KBM-7 (cell line): ENCODE measurements at regions not wholly inside any gene's neighbourhood (a gene's known extent, or its start where the extent isn't known, plus 50 kb on each side); places are given as distances from the start of the nearest gene placed in this dataset.

Experiments
- DNase-seq: peaks from one replicate; pipeline ENCODE4 v3.0.0-alpha.2; 2015
- in situ Hi-C: fragments of 300-500 bp; cut with MboI; formaldehyde crosslinking; loops from 2 replicates; pipeline ENCODE4 v1.14.3; 2020; ENCODE audit warnings: low sequenced_read_pairs, low pct_unique_long_range_greater_than_20kb, mixed read lengths

DNA sequence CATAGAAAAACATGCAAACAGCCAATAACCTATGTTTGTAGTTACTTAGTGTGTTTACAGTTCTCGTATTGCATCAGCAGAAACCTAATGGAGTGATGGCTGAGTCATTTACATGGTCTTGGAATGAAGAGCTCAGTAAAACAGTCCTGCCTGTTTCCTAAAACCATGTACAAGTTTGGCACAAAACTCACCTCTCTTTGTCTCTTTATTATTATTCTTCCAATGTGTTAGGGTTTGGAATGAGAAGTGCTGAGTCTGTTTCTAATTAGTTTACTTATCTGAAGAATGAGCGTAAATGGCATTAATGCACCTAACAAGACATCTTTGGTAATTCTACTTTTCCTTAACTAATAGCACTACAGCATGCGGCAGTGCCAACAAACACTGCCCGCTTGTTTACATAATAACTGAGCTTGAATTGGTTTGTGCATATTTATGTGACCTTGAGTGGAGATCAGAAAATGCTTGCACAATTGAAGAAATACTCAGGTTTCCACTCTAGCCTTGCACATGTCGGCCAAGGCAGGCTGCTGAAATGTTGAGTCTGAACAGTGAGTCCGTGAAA is 385.4 kb upstream of the SEMA6D start:
- in situ Hi-C loops = no loop called here
- no peak for DNase-seq

DNA sequence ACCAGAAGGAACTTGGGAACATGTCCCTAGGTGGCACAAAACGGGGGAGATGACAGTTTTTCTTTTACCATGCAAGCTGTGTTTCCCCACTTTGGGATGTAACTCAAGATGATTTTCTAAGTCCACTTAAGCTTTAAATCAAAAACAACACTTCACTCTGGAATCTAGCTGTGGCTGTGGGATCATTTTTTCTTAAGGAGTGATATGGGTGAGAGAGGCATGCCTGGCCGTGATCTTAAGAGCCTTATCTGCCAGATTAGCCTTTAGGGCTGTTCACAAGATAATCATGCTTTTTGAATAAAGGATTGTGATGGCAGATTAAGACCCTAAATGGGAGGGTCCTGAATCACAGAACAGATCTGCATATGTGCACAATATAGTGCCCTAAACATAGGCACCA is 384.8 kb upstream of the SEMA6D start:
- no peak for DNase-seq
- in situ Hi-C loops = no loop called here

DNA sequence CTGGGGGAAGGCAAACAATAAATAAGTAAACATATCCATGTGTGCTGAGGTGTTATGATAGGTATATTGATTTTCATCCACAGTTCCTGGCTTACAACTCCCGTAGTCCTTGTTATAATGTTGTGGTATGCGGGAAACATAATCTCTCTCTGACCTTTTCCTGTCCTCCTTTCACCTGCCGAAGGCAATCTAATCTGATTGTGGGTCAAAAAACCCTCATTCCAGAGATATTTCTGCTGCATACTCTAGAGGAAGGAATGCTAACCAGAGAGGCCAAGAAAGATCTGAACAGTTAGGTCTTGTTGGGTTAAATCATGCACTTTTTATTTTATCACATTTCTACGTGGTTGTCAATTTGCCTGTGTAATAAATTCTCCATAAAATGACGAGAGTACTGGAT is 383.6 kb upstream of the SEMA6D start:
- no peak for DNase-seq
- in situ Hi-C loops = no loop called here

DNA sequence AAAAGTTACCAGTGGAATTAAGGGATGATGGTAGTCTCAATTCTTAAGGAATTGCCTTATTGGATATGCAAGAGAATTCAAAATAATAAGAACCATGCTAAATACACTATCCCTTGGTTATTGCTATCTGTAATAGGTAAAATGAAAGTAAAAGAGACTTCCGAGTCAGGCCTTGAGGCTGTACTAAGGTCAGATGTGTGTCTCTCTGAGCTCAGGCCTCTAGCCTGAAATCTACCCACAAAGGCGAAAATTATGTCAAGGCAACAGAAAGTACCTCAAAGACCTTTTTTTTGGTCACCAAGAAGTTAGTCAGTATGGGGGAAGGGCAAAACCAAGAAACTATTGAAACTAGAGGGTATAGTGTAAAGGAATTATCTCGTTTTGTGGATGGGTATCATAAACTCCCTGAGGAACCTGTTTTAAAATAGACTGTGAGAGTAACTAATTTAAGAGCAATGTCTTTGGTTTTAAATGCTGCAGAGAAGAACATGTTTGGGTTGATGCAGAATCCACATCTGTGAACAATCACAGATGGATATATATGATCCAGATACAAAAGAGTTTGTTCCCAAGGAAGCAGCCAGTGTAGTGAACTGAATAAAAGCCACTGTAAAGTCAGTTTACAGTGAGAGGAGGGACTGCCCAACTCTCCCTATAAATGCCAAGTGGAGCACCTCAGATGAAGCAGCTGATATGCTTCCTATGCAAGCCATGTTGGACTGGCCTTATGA is 382.3 kb upstream of the SEMA6D start:
- DNase-seq = no peak
- in situ Hi-C loops = no loop called here

DNA sequence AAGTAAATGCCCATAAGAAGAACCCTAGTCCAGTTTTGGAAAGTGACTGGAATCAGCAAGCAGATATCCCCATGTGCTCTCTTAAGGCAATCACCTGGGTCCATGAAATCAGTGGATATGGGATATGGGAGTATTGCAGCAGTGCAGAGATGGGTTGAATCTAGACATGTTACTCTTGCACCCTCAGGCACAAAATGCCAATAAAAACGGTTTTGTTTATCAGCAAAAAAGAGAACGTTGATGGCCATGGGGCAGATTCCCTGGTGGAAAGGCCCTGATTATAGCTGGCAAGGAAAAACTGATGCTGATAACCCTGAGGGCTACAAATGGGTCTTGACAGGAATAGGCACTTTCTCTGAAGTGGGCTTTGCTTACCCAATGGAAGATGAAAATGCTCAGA is 380.2 kb upstream of the SEMA6D start:
- no peak for DNase-seq
- in situ Hi-C loops = no loop called here

DNA sequence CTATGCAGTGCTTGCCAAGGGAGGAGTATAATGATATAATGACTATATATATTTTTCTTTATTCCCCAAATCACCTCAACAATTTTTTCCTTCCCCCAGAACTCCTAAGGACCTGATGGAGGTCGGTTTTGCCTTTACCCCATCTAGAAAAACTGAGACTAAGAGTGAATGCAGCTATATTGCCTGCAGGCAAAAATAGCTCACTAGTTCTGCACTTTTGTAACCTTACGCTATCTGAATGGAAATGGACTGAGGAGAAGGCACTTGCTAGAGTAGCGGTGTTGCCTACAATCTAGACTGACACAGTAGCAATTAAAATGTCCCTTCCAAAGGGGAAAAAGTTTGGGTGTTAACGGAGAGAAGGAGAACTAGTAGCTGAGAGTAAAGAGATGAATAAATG is 379.5 kb upstream of the SEMA6D start:
- no peak for DNase-seq
- in situ Hi-C loops = no loop called here

DNA sequence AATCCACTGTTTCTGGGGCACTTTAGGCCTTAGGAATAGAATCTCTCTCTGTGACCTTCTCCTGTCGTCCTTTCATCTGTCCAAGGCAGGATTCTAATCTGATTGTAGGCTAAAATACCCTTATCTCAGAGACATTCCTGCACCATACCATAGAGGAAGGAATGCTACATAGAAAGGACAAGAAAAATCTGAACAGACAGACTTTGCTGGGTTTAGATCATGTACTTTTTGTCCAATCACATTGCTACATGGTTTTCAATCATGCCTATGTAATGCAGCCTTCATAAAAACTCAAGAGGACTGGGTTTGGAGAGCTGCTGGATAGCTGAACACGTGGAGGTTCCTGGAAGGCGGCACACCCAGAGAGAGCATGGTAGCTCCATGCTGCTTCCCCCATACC is 378.5 kb upstream of the SEMA6D start:
- in situ Hi-C loops = no loop called here
- no peak for DNase-seq

DNA sequence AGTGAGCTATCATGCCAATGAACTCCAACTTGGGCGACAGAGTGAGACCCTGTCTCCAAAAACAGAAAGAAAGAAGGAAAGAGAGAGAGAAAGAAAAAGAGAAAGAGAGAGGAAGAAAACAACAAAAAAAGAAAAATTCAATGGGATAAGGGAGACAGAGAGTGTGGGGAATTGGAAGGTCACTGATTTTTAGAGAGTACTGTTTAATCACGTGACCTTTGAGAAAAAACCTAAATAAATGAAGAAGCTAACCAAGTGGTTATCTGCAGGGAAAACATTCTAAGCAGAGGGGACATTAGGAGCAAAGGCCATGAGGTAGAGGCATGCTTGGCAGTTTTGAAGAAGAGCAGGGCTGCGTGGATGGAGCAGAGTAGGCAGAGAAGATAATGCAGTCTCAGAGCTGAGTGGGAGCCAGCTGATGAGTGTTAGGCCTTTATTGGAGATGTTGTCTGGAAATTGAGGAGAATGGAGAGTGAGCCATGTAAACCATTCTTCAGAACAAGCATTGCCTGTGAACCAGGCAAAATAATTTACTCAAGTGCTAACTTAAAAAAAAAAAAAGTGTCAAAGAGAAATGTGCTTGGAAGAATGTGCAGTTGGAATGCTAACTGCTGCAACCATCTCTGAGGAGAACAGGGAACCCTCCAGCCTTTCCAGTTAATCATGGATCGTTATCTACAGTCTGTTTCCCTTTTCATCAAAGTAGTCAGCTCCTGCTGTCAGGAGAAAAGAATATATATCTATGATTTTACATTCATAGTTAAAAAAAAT is 377.3 kb upstream of the SEMA6D start:
- in situ Hi-C loops = no loop called here

DNA sequence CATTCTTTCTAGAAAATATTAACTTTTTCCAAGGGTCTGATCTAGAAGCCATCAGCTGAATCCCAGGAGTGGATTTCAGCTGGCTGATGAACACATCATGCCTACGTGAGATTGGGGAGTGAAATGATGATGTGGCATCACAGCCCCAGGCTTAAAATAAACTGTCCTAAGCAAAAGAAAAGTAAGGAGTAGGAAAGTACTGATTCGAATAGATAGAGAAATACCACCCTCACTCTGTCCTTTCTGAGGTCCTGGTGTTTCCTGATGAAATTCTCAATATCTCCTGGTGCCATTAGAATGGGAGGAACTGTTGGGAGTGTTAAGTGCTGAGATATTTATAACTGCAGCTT is 376.8 kb upstream of the SEMA6D start:
- in situ Hi-C loops = no loop called here
- no peak for DNase-seq

More for the DNA sequence above, 377.3 kb upstream of the SEMA6D start:
- no peak for DNase-seq

DNA sequence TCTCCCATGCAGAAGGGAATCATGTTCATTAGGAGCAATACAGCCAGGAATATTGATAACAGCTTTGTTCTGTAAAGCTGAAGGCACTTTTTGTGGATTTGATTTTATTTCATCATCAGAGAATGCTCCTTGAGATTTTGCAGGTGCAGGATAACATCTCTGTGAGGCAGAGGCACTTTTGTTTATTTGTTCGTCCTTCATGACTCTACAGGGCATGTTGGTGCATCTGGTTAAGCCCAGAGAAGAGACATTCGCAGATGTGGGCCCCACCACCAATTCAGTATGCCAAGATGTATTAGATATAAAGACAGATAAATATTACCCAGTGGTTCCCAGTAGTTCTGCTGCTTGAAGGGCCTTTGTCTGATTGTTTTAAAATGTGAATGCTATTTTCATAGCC is 368.1 kb upstream of the SEMA6D start:
- DNase-seq = no peak
- in situ Hi-C loops = no loop called here

DNA sequence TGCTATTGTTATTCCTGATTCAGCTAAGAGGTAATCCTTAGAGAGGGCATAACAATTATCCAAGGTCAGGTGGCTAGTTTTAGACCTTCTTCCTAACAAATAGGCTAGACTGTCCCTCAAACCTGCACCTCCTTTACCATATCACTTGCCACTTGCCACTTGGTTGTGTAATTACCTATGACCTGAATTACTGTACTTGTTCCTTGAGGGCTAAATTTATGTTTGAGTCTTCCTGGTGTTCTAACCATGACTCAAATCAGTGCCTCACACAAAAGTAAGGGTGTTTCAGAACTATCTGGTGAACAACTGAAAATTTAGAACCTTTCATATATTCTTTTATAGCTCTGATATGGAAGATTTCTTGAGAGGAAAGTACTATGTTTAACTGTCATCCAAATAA is 365.8 kb upstream of the SEMA6D start:
- in situ Hi-C loops = no loop called here
- no peak for DNase-seq

DNA sequence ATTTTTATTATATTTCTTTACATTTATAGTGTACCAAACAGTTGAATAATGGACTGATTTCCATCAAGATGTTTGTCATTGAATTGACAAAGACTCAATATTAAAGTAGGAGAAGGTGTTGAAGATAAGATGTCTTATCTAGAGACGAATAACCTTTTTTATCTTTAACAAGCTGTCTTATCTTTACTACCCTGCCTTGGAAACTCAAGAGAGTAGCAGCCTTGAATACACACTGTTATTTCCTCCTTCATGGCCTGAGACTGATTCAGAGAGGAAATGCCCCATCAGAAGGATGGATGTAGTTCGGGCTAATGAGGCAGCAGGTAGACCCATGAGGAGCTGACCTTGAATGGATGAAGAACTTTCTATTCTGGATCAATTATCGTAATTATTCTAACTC is 365.1 kb upstream of the SEMA6D start:
- in situ Hi-C loops = no loop called here
- DNase-seq = no peak

DNA sequence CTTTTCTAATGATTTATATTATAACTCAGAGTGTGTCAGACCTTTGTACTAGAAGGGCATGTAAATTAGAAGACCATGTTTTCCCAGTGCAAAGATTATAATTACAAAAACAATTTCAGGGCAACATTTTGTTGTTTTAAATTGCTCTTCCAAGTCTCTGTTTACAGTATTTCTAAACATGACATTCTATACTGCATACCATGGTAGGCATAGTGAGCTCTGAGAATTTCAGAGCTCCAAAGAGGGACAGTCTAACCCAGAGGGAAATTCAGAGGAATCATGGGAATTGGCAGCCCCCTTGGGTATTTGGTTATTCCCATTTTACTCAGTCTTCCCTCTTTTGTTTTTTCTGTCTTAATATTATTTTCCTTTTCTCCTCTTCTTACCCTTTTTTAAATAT is 361.5 kb upstream of the SEMA6D start:
- DNase-seq = no peak
- in situ Hi-C loops = no loop called here

DNA sequence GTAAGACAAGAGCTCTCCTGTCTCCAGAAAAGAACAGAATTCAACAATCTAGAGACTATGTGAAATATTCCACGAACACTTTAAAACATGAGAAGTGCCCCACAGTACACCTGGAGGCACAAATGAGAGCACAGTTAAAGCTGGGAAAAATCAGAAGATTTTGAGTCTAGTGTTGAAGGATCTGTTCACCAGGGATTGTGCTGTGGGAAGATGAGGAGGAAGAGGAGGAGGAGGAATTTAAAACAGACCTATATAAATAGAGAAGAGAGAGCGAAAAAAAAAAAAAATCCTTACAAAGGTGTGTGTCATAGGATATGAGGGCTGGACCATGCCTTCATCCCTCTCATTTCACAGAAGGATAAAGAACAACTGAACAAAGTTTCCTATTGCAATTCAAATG is 361.0 kb upstream of the SEMA6D start:
- in situ Hi-C loops = no loop called here
- DNase-seq = no peak

DNA sequence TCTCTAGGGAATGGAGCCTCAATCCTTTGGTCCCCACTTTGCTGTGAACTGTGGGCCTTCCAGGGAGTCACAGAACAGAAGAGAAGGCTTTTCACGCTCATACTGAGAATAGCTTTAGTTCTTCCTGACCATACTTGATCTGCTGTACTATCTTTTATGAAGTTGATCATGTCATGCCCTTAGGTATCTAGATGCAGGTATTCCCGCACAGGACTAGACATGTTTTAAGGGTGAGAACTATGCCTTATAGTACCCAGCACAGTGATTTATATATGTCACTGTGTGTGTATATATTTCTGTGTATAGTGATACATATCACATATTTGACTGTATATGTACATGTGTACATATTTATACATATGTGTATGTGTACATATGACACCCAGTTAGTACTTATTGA is 358.4 kb upstream of the SEMA6D start:
- in situ Hi-C loops = no loop called here
- DNase-seq = no peak

DNA sequence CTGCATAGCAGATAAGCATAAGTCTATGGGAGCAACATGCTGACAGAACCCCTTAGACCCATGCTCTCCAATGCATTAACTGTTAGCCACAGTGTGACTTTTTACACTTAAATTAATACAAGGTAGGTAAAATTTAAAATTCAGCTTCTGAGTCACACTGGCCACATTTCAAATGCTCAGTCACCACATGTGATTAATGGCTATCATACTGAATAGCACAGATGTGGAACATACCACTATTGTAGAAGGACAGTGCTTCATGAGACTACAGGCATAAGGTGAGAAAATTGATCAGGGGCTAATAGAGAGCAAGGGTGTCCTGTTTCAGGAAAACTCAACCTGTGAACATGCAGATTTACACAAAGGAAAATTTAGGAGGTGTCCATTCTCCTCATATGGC is 357.0 kb upstream of the SEMA6D start:
- DNase-seq = no peak

DNA sequence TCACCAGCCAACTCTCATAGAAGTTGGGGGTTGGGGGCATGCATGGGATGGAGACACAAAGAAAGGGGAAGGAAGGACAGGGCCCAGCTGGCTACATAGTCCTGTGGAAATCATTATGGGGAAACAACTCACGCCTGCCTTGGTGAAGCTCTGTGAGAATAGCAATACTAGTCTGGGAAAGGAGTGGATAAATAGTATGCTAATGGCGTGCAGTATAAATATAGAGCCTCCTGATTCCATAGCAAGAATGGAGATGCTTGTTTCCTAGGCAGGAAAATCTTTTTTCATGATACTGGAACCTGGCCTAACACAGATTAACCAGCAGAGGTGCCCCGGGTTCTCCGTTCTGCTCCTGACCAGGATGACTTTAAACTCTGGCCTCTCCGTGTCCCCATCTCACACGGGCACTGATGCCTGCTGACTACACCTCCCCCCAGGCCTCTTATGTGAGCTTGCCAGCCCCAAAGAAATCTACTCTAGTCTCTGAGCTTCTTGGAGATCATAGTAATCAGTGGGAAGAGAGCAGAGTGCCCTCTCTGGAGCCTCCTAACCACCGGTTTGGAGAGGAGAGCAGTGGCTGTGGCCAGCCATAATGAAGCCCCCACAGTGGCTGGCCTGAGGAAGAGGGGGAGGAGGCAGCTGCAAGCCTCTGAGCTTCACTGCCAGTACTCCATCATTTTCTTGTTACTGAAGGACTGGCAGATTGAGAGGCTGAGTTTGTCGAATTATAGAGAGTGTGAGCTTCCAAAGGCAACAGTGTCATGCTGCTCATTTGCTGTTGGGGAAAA is 355.0 kb upstream of the SEMA6D start:
- no peak for DNase-seq
- in situ Hi-C loops = no loop called here

More for the DNA sequence above, 357.0 kb upstream of the SEMA6D start:
- in situ Hi-C loops = no loop called here

DNA sequence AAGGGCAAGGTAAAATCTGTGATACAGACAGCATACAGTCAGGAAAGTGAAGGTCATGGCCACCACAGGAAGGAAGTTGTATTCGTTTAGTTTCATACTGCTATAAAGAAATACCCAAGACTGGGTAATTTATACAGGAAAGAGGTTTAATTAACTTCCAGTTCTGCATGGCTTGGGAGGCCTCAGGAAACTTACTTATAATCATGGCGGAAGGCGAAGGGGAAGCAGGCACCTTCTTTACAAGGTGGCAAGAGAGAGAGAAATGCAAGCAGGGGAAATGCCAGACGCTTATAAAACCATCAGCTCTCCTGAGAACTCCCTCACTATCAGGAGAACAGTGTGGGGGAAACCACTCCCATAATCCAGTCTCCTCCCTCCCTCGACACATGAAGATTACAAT is 353.7 kb upstream of the SEMA6D start:
- peak; percentile 3 for DNase-seq
- in situ Hi-C loops = no loop called here

DNA sequence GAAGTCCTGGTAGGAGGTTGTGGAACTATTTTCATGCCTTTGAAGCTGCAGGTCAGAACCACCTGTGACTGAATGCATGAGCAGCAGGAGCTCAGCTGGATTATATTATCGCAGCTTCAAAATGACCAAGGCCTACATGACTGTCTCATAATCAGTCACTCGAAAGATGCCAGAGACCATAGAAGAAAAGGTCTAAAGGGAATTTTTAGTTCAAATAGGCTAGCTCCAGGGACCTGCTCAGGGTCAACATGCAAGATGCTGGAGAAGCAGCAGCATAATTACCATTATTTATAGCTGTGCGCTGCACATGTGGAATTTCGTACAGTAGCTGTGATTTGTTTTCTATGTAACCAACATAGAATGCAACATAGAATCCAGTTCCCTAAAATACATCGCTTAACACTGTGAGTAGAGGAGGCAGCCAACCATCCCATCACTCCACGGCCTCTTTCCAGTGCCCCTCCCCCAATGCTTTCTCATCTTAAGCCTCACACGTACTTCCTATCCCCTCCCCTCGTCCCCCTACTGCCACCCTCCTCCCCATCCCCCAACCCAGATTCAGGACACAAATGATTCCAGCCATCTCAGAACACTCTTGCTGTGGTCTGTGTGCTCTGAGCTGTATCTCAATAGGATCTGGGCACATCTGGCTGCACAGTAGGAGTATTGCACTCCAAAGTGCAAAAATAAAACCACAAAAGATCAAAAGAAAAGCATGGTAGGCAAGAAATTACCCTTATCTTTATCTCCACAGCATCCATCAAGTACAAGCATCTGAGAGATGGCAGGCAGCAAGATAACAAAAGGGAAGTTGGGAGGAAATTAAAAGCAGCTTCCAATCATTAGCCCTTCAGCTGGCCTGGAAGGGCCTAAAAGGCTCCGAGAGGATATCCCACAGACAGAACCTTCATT is 352.8 kb upstream of the SEMA6D start:
- in situ Hi-C loops = no loop called here
- DNase-seq = peak; percentile 42
